ENCODE measurements at regions not wholly inside any gene's neighbourhood (a gene's known extent, or its start where the extent isn't known, plus 50 kb on each side); places are given as distances from the start of the nearest gene placed in this dataset.
"Not testable (repeated sequence)": the region's sequence is repeated elsewhere in the genome, so short reads cannot be mapped to it uniquely, and the experiment has no call there.

DNA sequence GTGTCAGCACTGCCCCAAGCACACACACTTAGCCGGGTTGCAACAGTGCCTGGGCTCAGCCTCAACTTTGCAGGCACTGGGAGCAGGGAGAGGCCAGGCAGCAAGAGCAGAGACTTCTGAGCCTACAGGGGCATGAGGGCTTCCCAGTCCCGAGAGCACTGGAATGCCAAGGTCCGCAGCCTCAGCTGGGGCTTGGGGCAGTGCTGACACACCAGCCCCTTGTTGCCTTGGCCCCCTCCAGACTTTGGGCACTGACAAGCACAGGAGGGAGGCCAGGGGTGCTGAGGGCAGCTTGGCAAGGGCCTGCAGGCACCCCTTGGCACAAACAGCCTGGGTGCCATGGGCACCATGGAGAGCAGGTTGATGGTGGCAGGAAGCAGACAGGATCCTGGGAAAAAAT, 531.1 kb upstream of the SLC39A10 start:
- H4K20me1 ChIP-seq (replicated peaks in 1 of 2; ENCODE audit: control insufficient read depth in 1 of 2, insufficient read depth in 2 of 2, low read length in 2 of 2); DNase-seq (ENCODE audit: low read depth in 1 of 2, low spot score in 2 of 2); FAIRE-seq; H2AFZ ChIP-seq (ENCODE audit: low read length); H3K27ac ChIP-seq (ENCODE audit: low read depth, low read length); H3K18ac ChIP-seq (ENCODE audit: extremely low read depth, low read length); CTCF ChIA-PET (ENCODE audit: partially characterized antibody); H4K8ac ChIP-seq (ENCODE audit: extremely low read depth, insufficient read depth, low read length); H3K23me2 ChIP-seq (ENCODE audit: low read depth, low read length); H3K56ac ChIP-seq (replicated peaks; ENCODE audit: insufficient read length, low read depth, low read length); H2BK15ac ChIP-seq (ENCODE audit: low read length); H3K27me3 ChIP-seq (replicated peaks in 1 of 4; ENCODE audit: control insufficient read depth in 3 of 4, extremely low read depth in 1 of 4, insufficient read depth in 3 of 4, low read length in 3 of 4); H2BK12ac ChIP-seq (ENCODE audit: low read depth, low read length); H3K4me2 ChIP-seq (ENCODE audit: insufficient read depth in 1 of 2, low read depth in 2 of 2, low read length in 2 of 2); H3K9ac ChIP-seq (replicated peaks in 1 of 4; ENCODE audit: extremely low read depth in 1 of 4, low read depth in 3 of 4, low read length in 3 of 4); H2BK120ac ChIP-seq (replicated peaks; ENCODE audit: low read depth, low read length); H2BK20ac ChIP-seq (ENCODE audit: low read length); H2AK5ac ChIP-seq (ENCODE audit: low read depth, low read length); H3K36me3 ChIP-seq (ENCODE audit: control insufficient read depth in 2 of 4, insufficient read depth in 4 of 4, low read length in 3 of 4); H3K79me2 ChIP-seq (ENCODE audit: control insufficient read depth in 1 of 2, insufficient read depth in 2 of 2, low read length in 2 of 2); POLR2A ChIA-PET (ENCODE audit: partially characterized antibody); H2BK5ac ChIP-seq (ENCODE audit: low read depth, low read length); H3K4me3 ChIP-seq (ENCODE audit: extremely low read depth in 1 of 4, insufficient read depth in 2 of 4, low read depth in 3 of 4, low read length in 4 of 4); H4K5ac ChIP-seq (ENCODE audit: insufficient read length, low read depth, low read length); H3K4me1 ChIP-seq (replicated peaks in 1 of 4; ENCODE audit: control insufficient read depth in 3 of 4, insufficient read depth in 4 of 4, low read length in 3 of 4); H3K23ac ChIP-seq (ENCODE audit: insufficient read length); H3K14ac ChIP-seq (ENCODE audit: insufficient read length); H4K91ac ChIP-seq (replicated peaks; ENCODE audit: insufficient read length, low read length); H3K79me1 ChIP-seq (ENCODE audit: low read depth, low read length); H3K4ac ChIP-seq (replicated peaks; ENCODE audit: insufficient read length, low read depth, low read length); H3K9me3 ChIP-seq (ENCODE audit: insufficient read depth in 2 of 2, low read depth in 1 of 2, low read length in 1 of 2): not testable (repeated sequence)
- WGBS, 2 experiments (ENCODE audit: extremely low coverage in 1 of 2, insufficient coverage in 1 of 2, insufficient read length in 1 of 2, insufficient replicate concordance in 2 of 2, low coverage in 1 of 2, low lambda C conversion rate in 2 of 2, missing lambda C conversion rate in 1 of 2): 100% methylated on average over 3 of the region's 3 CpGs; no CpG with 5 or more reads in 1 of the 2 experiments
